ENCODE measurements at regions not wholly inside any gene's neighbourhood (a gene's known extent, or its start where the extent isn't known, plus 50 kb on each side); places are given as distances from the start of the nearest gene placed in this dataset.
A peak's percentile ranks its signal among the peaks of the same experiment; 100 is the strongest.
"Not testable (repeated sequence)": the region's sequence is repeated elsewhere in the genome, so short reads cannot be mapped to it uniquely, and the experiment has no call there.

DNA sequence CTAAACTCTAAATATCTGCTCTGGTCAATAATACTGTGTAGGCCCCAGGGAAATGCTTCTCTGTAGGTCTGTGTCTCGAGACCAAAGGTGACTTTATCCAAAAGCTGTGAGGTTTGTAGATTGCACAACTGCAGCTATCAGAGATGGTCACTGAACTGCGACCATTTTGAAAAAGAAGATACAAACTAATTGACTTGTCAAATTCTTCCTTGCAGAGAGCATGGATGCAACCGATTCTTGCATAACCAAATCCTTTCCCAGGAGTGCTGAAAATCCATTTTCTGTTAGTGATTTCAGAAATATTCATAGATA is 155.8 kb downstream of the SH3BP4 start:
- BruUV-seq (replicated peaks) = no TSS peak
- TF ChIP-seq, protein P1, sequence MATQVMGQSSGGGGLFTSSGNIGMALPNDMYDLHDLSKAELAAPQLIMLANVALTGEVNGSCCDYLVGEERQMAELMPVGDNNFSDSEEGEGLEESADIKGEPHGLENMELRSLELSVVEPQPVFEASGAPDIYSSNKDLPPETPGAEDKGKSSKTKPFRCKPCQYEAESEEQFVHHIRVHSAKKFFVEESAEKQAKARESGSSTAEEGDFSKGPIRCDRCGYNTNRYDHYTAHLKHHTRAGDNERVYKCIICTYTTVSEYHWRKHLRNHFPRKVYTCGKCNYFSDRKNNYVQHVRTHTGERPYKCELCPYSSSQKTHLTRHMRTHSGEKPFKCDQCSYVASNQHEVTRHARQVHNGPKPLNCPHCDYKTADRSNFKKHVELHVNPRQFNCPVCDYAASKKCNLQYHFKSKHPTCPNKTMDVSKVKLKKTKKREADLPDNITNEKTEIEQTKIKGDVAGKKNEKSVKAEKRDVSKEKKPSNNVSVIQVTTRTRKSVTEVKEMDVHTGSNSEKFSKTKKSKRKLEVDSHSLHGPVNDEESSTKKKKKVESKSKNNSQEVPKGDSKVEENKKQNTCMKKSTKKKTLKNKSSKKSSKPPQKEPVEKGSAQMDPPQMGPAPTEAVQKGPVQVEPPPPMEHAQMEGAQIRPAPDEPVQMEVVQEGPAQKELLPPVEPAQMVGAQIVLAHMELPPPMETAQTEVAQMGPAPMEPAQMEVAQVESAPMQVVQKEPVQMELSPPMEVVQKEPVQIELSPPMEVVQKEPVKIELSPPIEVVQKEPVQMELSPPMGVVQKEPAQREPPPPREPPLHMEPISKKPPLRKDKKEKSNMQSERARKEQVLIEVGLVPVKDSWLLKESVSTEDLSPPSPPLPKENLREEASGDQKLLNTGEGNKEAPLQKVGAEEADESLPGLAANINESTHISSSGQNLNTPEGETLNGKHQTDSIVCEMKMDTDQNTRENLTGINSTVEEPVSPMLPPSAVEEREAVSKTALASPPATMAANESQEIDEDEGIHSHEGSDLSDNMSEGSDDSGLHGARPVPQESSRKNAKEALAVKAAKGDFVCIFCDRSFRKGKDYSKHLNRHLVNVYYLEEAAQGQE (IDR thresholded peaks at IDR 0.05; ENCODE audit: insufficient read depth in 1 of 2, low read depth in 2 of 2, low read length in 1 of 2) = no peak
- TF ChIP-seq, protein P2, sequence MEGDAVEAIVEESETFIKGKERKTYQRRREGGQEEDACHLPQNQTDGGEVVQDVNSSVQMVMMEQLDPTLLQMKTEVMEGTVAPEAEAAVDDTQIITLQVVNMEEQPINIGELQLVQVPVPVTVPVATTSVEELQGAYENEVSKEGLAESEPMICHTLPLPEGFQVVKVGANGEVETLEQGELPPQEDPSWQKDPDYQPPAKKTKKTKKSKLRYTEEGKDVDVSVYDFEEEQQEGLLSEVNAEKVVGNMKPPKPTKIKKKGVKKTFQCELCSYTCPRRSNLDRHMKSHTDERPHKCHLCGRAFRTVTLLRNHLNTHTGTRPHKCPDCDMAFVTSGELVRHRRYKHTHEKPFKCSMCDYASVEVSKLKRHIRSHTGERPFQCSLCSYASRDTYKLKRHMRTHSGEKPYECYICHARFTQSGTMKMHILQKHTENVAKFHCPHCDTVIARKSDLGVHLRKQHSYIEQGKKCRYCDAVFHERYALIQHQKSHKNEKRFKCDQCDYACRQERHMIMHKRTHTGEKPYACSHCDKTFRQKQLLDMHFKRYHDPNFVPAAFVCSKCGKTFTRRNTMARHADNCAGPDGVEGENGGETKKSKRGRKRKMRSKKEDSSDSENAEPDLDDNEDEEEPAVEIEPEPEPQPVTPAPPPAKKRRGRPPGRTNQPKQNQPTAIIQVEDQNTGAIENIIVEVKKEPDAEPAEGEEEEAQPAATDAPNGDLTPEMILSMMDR (IDR thresholded peaks at IDR 0.05) = no peak
- TF ChIP-seq POLR2AphosphoS5 (IDR thresholded peaks at IDR 0.05; ENCODE audit: low read depth, low read length) (no peak), SIN3A (IDR thresholded peaks at IDR 0.05; ENCODE audit: borderline replicate concordance, insufficient read depth, low read depth, low read length) (no peak), TCF7L2 (IDR thresholded peaks at IDR 0.05; ENCODE audit: low read depth, low read length) (no peak)
- H3K36me3 ChIP-seq (ENCODE audit: control insufficient read depth, insufficient read depth, low read length) = no peaks in the 10 kb centered on the region
- intact Hi-C loops (cut with micrococcal nuclease; ENCODE audit: unreplicated experiment) = loop anchor here (5.0 kb wide), 2 partner anchors 225 to 1250 kb away; no protein-coding TSS in a partner anchor
- no peaks in the 10 kb centered on the region for H3K9me3 ChIP-seq (ENCODE audit: control insufficient read depth, insufficient read depth, low read depth, low read length)
- peaks cover 10% of the 10 kb centered on the region for H3K4me1 ChIP-seq (ENCODE audit: control insufficient read depth, insufficient read depth, low read length)
- in situ Hi-C loops (cut with HindIII; ENCODE audit: low pct_unique_long_range_greater_than_20kb, low sequenced_read_pairs) = loop anchor here (25.0 kb wide), 1 partner anchor 570 kb away; no protein-coding TSS in a partner anchor
- ATAC-seq = no peak
- ChIA-PET POLR2A (no interaction called here), CTCF (interaction anchor here (1.0 to 1.5 kb wide), 6 partner anchors 9 to 556 kb away, joined by 3 to 7 read pairs (median 6); no protein-coding TSS in a partner anchor)
- peak overlapping the region; percentile 2; the same call in 1 of the 2 replicates for H3K27ac ChIP-seq (ENCODE audit: low read length)
- no peaks in the 10 kb centered on the region for H3K27me3 ChIP-seq (ENCODE audit: control insufficient read depth, insufficient read depth, low read length)
- no peak for DNase-seq (ENCODE audit: low read depth, low spot score)
- H3K4me3 ChIP-seq (ENCODE audit: low read depth in 2 of 2, low read length in 2 of 2) = no peak overlapping the region

DNA sequence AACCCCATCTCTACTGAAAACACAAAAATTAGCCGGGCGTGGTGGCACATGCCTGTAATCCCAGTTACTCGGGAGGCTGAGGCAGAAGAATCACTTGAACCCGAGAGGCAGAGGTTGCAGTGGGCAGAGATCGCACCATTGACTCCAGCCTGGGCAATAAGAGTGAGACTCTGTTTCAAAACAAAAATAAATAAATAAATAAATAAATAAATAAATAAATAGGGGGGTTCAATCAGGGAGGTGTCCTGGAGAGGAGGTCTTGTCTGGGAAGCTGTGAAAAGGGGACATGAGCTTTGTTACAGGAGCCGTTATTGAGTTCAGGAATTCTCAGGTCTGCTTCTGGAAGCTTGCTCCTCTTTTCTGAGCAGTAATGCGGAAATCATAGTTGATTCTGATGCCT is 157.7 kb downstream of the SH3BP4 start:
- BruUV-seq (replicated peaks); H3K4me3 ChIP-seq (ENCODE audit: low read depth in 2 of 2, low read length in 2 of 2); H3K9me3 ChIP-seq (ENCODE audit: control insufficient read depth, insufficient read depth, low read depth, low read length); ATAC-seq; H3K36me3 ChIP-seq (ENCODE audit: control insufficient read depth, insufficient read depth, low read length); H3K27ac ChIP-seq (ENCODE audit: low read length); CTCF ChIA-PET; POLR2A ChIA-PET; H3K4me1 ChIP-seq (ENCODE audit: control insufficient read depth, insufficient read depth, low read length); DNase-seq (ENCODE audit: low read depth, low spot score); H3K27me3 ChIP-seq (ENCODE audit: control insufficient read depth, insufficient read depth, low read length): not testable (repeated sequence)
- intact Hi-C loops (cut with micrococcal nuclease; ENCODE audit: unreplicated experiment) = loop anchor here (5.0 kb wide), 2 partner anchors 227 to 1252 kb away; no protein-coding TSS in a partner anchor
- in situ Hi-C loops (cut with HindIII; ENCODE audit: low pct_unique_long_range_greater_than_20kb, low sequenced_read_pairs) = loop anchor here (25.0 kb wide), 1 partner anchor 572 kb away; no protein-coding TSS in a partner anchor

DNA sequence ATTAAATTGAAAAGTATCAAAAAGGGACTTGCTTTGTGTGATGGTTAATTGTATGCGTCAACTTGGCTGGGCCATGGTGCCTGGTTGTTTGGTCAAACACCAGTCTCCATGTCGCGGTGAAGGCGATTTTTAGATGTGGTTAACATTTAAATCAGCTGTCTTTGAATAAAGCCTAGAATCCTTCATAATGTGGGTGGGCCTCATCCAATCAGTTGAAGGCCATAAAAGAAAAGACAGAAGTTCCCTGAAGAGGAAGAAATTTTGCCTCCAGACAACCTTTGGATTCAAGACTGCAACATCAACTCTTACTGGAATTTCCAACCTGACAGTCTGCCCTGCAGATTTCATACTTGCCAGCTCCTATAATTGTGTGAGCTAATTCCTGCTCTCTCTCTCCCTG is 160.5 kb downstream of the SH3BP4 start:
- Histone ChIP-seq H3K36me3 (ENCODE audit: control insufficient read depth, insufficient read depth, low read length) (no peaks in the 10 kb centered on the region), H3K27ac (ENCODE audit: low read length) (no peak overlapping the region), H3K4me1 (ENCODE audit: control insufficient read depth, insufficient read depth, low read length) (peaks cover 5% of the 10 kb centered on the region; the same call in 1 of the 2 replicates), H3K9me3 (ENCODE audit: control insufficient read depth, insufficient read depth, low read depth, low read length) (no peaks in the 10 kb centered on the region), H3K27me3 (ENCODE audit: control insufficient read depth, insufficient read depth, low read length) (no peaks in the 10 kb centered on the region), H3K4me3 (ENCODE audit: low read depth in 2 of 2, low read length in 2 of 2) (no peak overlapping the region)
- BruUV-seq (replicated peaks) = no TSS peak
- ATAC-seq = no peak
- intact Hi-C loops (cut with micrococcal nuclease; ENCODE audit: unreplicated experiment) (loop anchor here (10.0 kb wide), 1 partner anchor 1138 kb away; no protein-coding TSS in a partner anchor), in situ Hi-C loops (cut with HindIII; ENCODE audit: low pct_unique_long_range_greater_than_20kb, low sequenced_read_pairs) (loop anchor here (25.0 kb wide), 1 partner anchor 575 kb away; no protein-coding TSS in a partner anchor)
- DNase-seq (ENCODE audit: low read depth, low spot score) = no peak
- TF ChIP-seq, protein P2 (IDR thresholded peaks at IDR 0.05) = no peak
- TF ChIP-seq POLR2AphosphoS5 (IDR thresholded peaks at IDR 0.05; ENCODE audit: low read depth, low read length) (no peak), SIN3A (IDR thresholded peaks at IDR 0.05; ENCODE audit: borderline replicate concordance, insufficient read depth, low read depth, low read length) (no peak), TCF7L2 (IDR thresholded peaks at IDR 0.05; ENCODE audit: low read depth, low read length) (no peak)
- TF ChIP-seq, protein P1 (IDR thresholded peaks at IDR 0.05; ENCODE audit: insufficient read depth in 1 of 2, low read depth in 2 of 2, low read length in 1 of 2) = no peak
- POLR2A ChIA-PET = no interaction called here
- CTCF ChIA-PET = no interaction called here
